SK-N-MC (cell line): ENCODE measurements at regions not wholly inside any gene's neighbourhood (a gene's known extent, or its start where the extent isn't known, plus 50 kb on each side); places are given as distances from the start of the nearest gene placed in this dataset.

Experiments
- EZH2 ChIP-seq: fragments of 200-600 bp; sonication (generic); IDR thresholded peaks from one replicate; pipeline ENCODE4 v1.6.1; 2017; ENCODE audit warnings: antibody characterized with exemption
- POLR2AphosphoS5 ChIP-seq: IDR thresholded peaks from 2 replicates; pipeline ENCODE4 v1.6.1; 2012; ENCODE audit warnings: mild to moderate bottlenecking, low read depth, low read length, borderline replicate concordance

- TF ChIP-seq POLR2AphosphoS5 = no peak
- no peak for TF ChIP-seq EZH2
These were observed 312.9 kb upstream of the PRR16 start for GRCh38 chr5:120151181-120151580.
